AG04450 (cell line): ENCODE measurements at regions not wholly inside any gene's neighbourhood (a gene's known extent, or its start where the extent isn't known, plus 50 kb on each side); places are given as distances from the start of the nearest gene placed in this dataset.
"Not testable (repeated sequence)": the region's sequence is repeated elsewhere in the genome, so short reads cannot be mapped to it uniquely, and the experiment has no call there.

Experiments used
- CTCF ChIA-PET: fragments of 300-600, 350-600 bp; formaldehyde crosslinking; extraction: SDS; loops from one replicate; lab custom pipeline; 2022; ENCODE audit warnings: antibody characterized with exemption, inconsistent platforms; lab: Charles Lee
- POLR2A ChIA-PET: fragments of 350-600 bp; formaldehyde crosslinking; extraction: SDS; loops from one replicate; lab custom pipeline; 2021; ENCODE audit warnings: antibody characterized with exemption, inconsistent platforms; lab: Yijun Ruan, JAX
- DNase-seq: peaks from one replicate; pipeline ENCODE4 v3.0.0-alpha.2; 2011; ENCODE audit warnings: low read depth, low spot score
- H3K27ac ChIP-seq: one replicate; pipeline ENCODE4 v1.5.1; 2012; ENCODE audit warnings: low read depth, low read length, control low read depth
- H3K27me3 ChIP-seq: one replicate; pipeline ENCODE4 v1.6.0; 2012; ENCODE audit warnings: low read length; ENCODE audit not compliant: control insufficient read depth, insufficient read depth
- H3K4me3 ChIP-seq: 2 replicates; pipeline ENCODE4 v1.5.1; 2011; ENCODE audit warnings: mild to moderate bottlenecking, low read depth, low read length, control low read depth
- H3K9me3 ChIP-seq: 2 replicates; pipeline ENCODE4 v1.5.1; 2012; ENCODE audit warnings: low read length; ENCODE audit not compliant: control insufficient read depth, insufficient read depth
- TF ChIP-seq, protein P1 (sequence below): IDR thresholded peaks from 2 replicates; pipeline ENCODE4 v1.5.1; 2011; ENCODE audit warnings: low read depth, low read length, control low read depth, inconsistent platforms

DNA sequence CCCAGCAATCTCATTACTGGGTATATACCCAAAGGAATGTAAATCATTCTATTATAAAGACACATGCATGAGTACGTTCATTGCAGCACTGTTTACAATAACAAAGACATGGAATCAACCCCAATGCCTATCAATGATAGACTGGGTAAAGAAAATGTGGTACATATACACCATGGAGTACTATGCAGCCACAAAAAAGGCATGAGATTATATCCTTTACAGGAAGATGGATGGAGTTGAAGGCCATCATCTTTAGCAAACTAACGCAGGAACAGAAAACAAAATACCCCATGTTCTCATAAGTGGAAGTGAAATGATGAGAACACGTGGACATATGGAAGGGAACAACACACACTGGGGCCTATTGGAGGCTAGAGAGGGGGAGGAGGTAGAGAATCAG, 115.7 kb downstream of the NUS1 start:
- CTCF ChIA-PET, result interaction anchor here (0.6 kb wide), 1 partner anchor 39 kb away, joined by 3 read pairs; no protein-coding TSS in a partner anchor
- no peaks in the 10 kb centered on the region for H3K27me3 ChIP-seq
- H3K27ac ChIP-seq, result no peak overlapping the region
- TF ChIP-seq, protein P1, sequence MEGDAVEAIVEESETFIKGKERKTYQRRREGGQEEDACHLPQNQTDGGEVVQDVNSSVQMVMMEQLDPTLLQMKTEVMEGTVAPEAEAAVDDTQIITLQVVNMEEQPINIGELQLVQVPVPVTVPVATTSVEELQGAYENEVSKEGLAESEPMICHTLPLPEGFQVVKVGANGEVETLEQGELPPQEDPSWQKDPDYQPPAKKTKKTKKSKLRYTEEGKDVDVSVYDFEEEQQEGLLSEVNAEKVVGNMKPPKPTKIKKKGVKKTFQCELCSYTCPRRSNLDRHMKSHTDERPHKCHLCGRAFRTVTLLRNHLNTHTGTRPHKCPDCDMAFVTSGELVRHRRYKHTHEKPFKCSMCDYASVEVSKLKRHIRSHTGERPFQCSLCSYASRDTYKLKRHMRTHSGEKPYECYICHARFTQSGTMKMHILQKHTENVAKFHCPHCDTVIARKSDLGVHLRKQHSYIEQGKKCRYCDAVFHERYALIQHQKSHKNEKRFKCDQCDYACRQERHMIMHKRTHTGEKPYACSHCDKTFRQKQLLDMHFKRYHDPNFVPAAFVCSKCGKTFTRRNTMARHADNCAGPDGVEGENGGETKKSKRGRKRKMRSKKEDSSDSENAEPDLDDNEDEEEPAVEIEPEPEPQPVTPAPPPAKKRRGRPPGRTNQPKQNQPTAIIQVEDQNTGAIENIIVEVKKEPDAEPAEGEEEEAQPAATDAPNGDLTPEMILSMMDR, result no peak
- DNase-seq, result no peak
- no peak overlapping the region for H3K4me3 ChIP-seq
- no peaks in the 10 kb centered on the region; the same call in 1 of the 2 replicates for H3K9me3 ChIP-seq
- POLR2A ChIA-PET, result no interaction called here

GRCh38 chr6:117795234-117795633, 111.8 kb upstream of the SLC35F1 start:
- DNase-seq, result no peak
- Histone ChIP-seq H3K27me3 (no peaks in the 10 kb centered on the region), H3K4me3 (no peak overlapping the region), H3K27ac (no peak overlapping the region), H3K9me3 (no peaks in the 10 kb centered on the region)
- POLR2A ChIA-PET, result no interaction called here
- CTCF ChIA-PET, result interaction anchor here (1.0 kb wide), 1 partner anchor 10 kb away, joined by 3 read pairs; no protein-coding TSS in a partner anchor
- TF ChIP-seq, protein P1, result no peak

GRCh38 chr6:117798819-117799218, 108.2 kb upstream of the SLC35F1 start:
- H3K27me3 ChIP-seq, H3K9me3 ChIP-seq, H3K4me3 ChIP-seq, DNase-seq, H3K27ac ChIP-seq, CTCF ChIA-PET, POLR2A ChIA-PET: not testable (repeated sequence)

DNA sequence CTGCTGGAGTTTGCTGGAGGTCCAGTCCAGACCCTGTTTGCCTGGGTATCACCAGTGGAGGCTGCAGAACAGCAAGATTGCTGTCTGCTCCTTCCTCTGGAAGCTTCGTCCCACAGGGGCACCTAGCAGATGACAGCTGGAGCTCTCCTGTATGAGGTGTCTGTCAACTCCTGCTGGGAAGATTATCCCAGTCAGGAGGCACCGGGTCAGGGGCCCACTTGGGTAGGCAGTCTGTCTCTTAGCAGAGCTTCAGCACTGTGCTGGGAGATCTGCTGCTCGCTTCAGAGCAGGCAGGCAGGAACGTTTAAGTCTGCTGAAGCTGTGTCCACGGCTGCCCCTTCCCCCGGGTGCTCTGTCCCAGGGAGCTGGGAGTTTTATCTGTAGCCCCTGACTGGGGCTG, 96.8 kb upstream of the SLC35F1 start:
- TF ChIP-seq, protein P1, result no peak
- POLR2A ChIA-PET, result no interaction called here
- Histone ChIP-seq H3K27me3 (no peaks in the 10 kb centered on the region), H3K4me3 (no peak overlapping the region), H3K27ac (no peak overlapping the region), H3K9me3 (no peaks in the 10 kb centered on the region)
- CTCF ChIA-PET, result no interaction called here
- DNase-seq, result no peak

- TF ChIP-seq, protein P1, result no peak
- POLR2A ChIA-PET, result no interaction called here
- Histone ChIP-seq H3K4me3 (no peak overlapping the region), H3K27me3 (no peaks in the 10 kb centered on the region), H3K9me3 (no peaks in the 10 kb centered on the region), H3K27ac (no peak overlapping the region)
- CTCF ChIA-PET, result no interaction called here
- DNase-seq, result no peak
These were observed 89.6 kb upstream of the SLC35F1 start for GRCh38 chr6:117817499-117817898.

GRCh38 chr6:117817992-117818391, 89.1 kb upstream of the SLC35F1 start:
- ChIA-PET POLR2A (no interaction called here), CTCF (no interaction called here)
- no peak for DNase-seq
- H3K27me3 ChIP-seq, result no peaks in the 10 kb centered on the region
- TF ChIP-seq, protein P1, result no peak
- no peak overlapping the region for H3K4me3 ChIP-seq
- no peak overlapping the region for H3K27ac ChIP-seq
- no peaks in the 10 kb centered on the region for H3K9me3 ChIP-seq
